NCI-H1694 (cell line): ENCODE measurements at regions not wholly inside any gene's neighbourhood (a gene's known extent, or its start where the extent isn't known, plus 50 kb on each side); places are given as distances from the start of the nearest gene placed in this dataset.
"Not testable (repeated sequence)": the region's sequence is repeated elsewhere in the genome, so short reads cannot be mapped to it uniquely, and the experiment has no call there.

ENCODE experiments used
- DNase-seq: peaks from one replicate; lab custom pipeline; 2025; lab: John Stamatoyannopoulos, UW

DNA sequence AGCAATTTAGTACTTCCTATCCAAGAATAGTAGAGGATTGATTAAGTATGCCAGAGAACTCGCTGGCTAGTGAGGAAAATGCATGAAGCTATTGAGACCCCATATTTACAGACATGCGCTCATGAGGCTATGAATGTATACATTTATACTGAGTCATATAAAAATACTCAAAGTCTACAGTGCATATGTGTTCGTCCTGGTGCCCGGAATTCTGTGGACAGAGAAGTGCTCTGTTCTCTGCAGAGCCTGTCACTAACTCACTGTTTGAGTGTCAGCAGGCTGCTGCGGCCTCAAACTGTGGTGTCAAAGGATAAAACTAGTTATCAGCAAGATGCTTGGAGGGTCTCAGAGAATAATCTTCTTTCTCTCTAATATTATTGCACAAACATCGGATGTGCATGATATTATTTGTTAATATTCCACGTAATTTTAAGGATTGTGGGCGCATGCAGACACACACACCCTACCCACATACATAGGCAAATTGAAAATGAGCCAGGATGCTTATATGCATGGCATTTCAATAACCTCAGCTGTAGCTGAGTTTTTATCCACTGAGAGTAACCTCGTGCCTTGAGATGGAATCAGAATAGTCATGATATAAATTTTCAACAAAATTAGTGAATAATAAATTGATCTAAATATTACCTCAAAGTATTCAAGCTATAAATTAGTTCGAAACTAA, 50.0 kb upstream of the TSC22D2 start:
- no peak for DNase-seq

DNA sequence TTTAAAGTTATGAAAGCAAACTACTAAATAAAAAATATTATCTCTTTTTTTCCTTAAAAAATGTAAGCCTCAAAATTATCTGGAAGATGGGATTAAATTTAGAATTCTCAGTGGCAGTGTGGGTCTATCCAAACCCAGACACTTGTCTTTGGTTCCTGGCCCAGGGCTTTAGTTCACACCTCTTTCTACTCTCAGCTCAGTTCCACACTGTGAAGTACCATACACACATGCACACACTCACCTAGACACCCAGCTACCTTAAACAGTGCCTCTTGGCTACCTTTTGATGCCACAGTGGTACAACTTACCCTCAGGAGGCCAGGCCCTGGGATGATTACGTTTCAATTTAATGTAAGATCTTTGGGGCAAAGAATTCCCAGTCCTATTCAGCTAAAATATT, 51.0 kb upstream of the TSC22D2 start:
- DNase-seq: no peak

DNA sequence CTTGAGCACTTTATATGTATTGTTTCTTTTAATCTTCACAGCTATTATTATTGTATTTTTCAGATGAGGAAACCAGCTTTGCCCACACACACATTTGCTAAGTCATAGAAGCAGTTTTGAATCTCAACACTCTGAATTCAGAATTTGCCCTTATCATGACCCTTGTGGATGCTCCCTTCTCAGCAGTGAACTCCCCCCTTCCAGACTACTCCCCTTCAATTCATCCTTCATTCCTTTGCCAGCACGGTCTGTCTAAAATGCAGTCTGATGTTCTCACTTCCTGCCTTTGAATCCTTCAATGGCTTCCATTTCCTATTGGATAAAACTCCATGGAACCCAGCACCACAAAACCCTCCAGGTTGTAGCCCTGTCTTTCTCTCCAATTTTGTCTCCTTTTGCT, 52.5 kb upstream of the TSC22D2 start:
- DNase-seq: no peak

GRCh38 chr3:150352931-150353330, 55.2 kb upstream of the TSC22D2 start:
- no peak for DNase-seq

- DNase-seq: no peak
Observed at GRCh38 chr3:150351398-150351797, 56.7 kb upstream of the TSC22D2 start.

- no peak for DNase-seq
Observed at GRCh38 chr3:150349314-150350097, 58.6 kb upstream of the TSC22D2 start.

DNA sequence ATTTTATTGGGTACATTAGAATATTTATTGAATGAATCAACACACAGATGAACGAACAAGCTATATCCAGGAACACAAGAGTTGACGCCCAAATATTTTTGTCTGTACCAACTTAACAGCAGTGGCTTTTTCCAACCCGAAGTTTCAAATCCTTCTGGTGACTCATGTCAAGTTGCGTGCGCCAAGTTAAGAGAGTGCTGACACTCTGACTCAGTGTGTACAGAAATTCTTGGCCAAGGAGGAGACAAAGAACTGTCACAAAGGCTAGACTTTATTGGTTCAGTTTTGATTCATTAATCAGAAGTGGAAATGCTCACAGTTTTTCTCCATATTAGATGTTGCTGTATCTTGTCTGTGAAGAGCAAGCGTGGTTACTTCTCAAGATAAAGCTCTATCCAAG, 59.6 kb upstream of the TSC22D2 start:
- DNase-seq: no peak

- DNase-seq: no peak
Observed at GRCh38 chr3:150346981-150347863, 60.9 kb upstream of the TSC22D2 start.

- DNase-seq: no peak
Observed at GRCh38 chr3:150346266-150346665, 61.8 kb upstream of the TSC22D2 start.

- DNase-seq: no peak
Observed at GRCh38 chr3:150345021-150345538, 63.0 kb upstream of the TSC22D2 start.

GRCh38 chr3:150344079-150344759, 63.9 kb upstream of the TSC22D2 start:
- DNase-seq: no peak

- DNase-seq: no peak
Observed at GRCh38 chr3:150342896-150343467, 65.1 kb upstream of the TSC22D2 start.

DNA sequence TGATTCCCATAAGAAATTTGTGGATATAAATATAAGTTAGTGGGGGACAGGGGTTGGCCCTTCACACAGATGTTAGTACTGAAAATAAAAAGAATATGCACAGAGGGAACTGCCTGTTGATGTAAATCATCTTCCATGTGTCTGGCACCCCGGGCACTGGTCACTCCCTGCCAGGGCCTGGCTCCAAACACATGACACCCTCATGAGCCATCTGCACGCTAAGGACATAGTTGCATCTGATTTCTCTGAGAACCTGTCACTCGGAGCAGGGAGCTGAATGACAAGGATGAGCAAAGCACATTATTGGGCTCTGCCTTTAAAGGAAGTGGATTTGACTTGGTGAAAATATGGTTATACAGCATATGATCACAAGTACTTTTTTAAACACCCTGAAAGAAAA, 66.2 kb upstream of the TSC22D2 start:
- DNase-seq: no peak

DNA sequence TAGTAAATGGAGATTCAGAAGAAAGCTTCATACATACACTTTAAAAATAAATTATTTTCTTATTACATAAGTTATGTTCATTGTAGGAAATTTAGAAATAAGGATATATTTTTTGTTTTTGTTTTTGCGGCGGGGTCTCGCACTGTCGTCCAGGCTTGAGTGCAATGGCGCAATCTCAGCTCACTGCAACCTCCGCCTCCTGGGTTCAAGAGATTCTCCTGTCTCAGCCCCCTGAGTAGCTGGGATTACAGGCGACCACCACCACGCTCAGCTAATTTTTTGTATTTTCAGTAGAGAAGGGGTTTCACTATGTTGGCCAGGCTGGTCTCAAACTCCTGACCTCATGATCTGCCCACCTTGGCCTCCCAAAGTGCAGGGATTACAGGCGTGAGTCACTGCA, 71.7 kb upstream of the TSC22D2 start:
- DNase-seq: not testable (repeated sequence)

DNA sequence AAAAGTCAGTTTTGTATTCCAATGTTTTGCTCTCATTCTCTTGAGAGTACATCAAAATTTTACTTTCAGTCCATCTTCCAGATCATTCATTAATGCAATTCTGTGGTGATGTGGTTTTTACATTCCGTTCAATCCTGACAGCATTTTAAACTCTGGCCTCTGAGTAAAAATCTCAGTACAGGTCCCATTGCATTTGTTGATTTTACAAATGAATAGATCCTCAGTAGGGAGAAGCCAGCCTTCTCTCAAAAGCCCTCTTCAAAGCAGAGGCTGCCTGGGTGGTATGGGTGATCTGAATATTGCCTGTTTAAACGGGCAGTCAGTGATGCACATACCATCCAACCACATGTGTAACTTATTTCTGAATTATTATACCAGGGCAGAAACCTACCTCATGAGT, 72.5 kb upstream of the TSC22D2 start:
- no peak for DNase-seq

GRCh38 chr3:150334974-150335373, 73.1 kb upstream of the TSC22D2 start:
- no peak for DNase-seq

GRCh38 chr3:150333477-150333876, 74.6 kb upstream of the TSC22D2 start:
- no peak for DNase-seq

GRCh38 chr3:150331978-150332568, 76.0 kb upstream of the TSC22D2 start:
- DNase-seq: no peak

- DNase-seq: no peak
Observed at GRCh38 chr3:150330872-150331271, 77.2 kb upstream of the TSC22D2 start.

DNA sequence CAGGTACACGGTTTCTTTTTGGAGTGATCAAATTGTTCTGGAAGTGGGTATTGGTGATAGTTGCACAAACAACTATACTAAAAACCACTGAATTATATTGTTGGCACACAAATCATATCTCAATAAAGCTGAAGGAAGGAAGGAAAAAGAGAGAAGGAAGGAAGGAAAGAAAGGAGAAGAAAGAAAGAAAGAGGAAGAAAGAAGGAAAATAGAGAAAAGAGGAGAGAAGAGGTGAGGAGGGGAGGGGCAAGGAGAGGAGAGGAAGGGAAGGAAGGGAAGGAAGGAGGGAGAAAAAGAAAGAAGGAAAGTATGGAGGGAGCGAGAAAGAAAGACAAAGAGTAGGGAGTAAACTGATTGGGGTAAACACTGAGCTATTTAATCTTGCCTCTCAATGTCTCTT, 77.9 kb upstream of the TSC22D2 start:
- DNase-seq: no peak

GRCh38 chr3:150329408-150329807, 78.7 kb upstream of the TSC22D2 start:
- DNase-seq: no peak
